Type B pancreatic cell (in vitro differentiated cells): ENCODE measurements at regions not wholly inside any gene's neighbourhood (a gene's known extent, or its start where the extent isn't known, plus 50 kb on each side); places are given as distances from the start of the nearest gene placed in this dataset.

Experiments used
- DNase-seq: peaks from one replicate; pipeline ENCODE4 v3.0.0; 2021; ENCODE audit warnings: mixed read lengths; ENCODE audit not compliant: unreplicated experiment; ENCODE audit errors: extremely low spot score
- H3K27ac Mint-ChIP-seq: 2 replicates; pipeline ENCODE4 v1.8.0; 2021; ENCODE audit warnings: mild to moderate bottlenecking, mixed read lengths
- H3K27me3 Mint-ChIP-seq: 2 replicates; pipeline ENCODE4 v1.8.0; 2021; ENCODE audit warnings: mixed read lengths
- H3K36me3 Mint-ChIP-seq: 2 replicates; pipeline ENCODE4 v1.8.0; 2021; ENCODE audit warnings: mixed read lengths
- H3K4me1 Mint-ChIP-seq: one replicate; pipeline ENCODE4 v1.8.0; 2021; ENCODE audit warnings: mixed read lengths; ENCODE audit not compliant: unreplicated experiment
- H3K4me3 Mint-ChIP-seq: 2 replicates; pipeline ENCODE4 v1.8.0; 2021; ENCODE audit warnings: mild to moderate bottlenecking, mixed read lengths
- H3K9me3 Mint-ChIP-seq: 2 replicates; pipeline ENCODE4 v1.8.0; 2021; ENCODE audit warnings: mixed read lengths
- TF ChIP-seq, protein P1 (sequence below): fragments of 200-600 bp; sonication (generic); conservative IDR thresholded peaks from 2 replicates; pipeline ENCODE4 v1.5.0; 2021; ENCODE audit warnings: antibody characterized with exemption, mild to moderate bottlenecking

DNA sequence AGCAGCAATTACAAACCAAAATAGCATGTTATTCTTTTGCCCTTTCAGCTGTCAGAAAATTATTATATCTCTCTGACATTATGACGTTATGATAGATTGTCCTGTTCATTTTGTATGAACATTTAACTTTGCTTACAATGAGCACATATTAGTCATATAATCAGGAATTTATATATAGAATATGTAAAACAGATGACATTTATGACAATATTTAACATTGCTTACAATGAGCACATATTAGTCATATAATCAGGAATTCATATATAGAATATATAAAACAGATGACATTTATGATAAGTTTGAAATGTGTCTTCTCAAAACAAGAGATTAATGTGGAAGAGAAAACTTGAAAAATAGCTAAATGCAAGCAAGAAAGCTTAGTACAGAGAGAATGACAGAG lies 1180.2 kb downstream of the CDH12 start:
- H3K27ac Mint-ChIP-seq = no peak overlapping the region
- H3K27me3 Mint-ChIP-seq = no peaks in the 10 kb centered on the region
- no peaks in the 10 kb centered on the region for H3K4me1 Mint-ChIP-seq

DNA sequence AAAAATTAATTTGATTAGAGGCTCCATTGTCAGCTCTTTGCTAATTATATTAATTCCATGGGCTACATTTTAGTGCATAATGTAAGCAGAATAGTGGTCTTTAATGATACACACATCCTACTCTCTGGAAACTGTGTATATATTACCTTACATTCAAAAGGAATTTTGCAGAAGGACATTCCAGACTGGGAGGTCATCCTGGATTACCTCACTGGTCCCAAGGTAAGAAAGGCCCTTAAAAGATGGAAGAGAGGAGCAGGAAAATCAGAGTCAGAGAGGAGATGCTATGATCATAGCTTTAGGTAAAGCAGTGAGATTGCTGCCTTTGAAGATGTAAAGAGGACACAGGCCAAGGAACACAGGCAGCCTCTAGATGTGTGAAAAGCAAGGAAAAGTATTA lies 1180.8 kb downstream of the CDH12 start:
- no peaks in the 10 kb centered on the region for H3K36me3 Mint-ChIP-seq
- TF ChIP-seq, protein P1, sequence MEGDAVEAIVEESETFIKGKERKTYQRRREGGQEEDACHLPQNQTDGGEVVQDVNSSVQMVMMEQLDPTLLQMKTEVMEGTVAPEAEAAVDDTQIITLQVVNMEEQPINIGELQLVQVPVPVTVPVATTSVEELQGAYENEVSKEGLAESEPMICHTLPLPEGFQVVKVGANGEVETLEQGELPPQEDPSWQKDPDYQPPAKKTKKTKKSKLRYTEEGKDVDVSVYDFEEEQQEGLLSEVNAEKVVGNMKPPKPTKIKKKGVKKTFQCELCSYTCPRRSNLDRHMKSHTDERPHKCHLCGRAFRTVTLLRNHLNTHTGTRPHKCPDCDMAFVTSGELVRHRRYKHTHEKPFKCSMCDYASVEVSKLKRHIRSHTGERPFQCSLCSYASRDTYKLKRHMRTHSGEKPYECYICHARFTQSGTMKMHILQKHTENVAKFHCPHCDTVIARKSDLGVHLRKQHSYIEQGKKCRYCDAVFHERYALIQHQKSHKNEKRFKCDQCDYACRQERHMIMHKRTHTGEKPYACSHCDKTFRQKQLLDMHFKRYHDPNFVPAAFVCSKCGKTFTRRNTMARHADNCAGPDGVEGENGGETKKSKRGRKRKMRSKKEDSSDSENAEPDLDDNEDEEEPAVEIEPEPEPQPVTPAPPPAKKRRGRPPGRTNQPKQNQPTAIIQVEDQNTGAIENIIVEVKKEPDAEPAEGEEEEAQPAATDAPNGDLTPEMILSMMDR = no peak
- no peak for DNase-seq
- no peaks in the 10 kb centered on the region for H3K27me3 Mint-ChIP-seq
- H3K27ac Mint-ChIP-seq = no peak overlapping the region
- H3K4me1 Mint-ChIP-seq = no peaks in the 10 kb centered on the region
- no peak overlapping the region for H3K4me3 Mint-ChIP-seq
- H3K9me3 Mint-ChIP-seq = no peaks in the 10 kb centered on the region

More for the DNA sequence above, 1180.2 kb downstream of the CDH12 start:
- TF ChIP-seq, protein P1 = no peak
- no peaks in the 10 kb centered on the region for H3K36me3 Mint-ChIP-seq
- H3K9me3 Mint-ChIP-seq = no peaks in the 10 kb centered on the region
- no peak overlapping the region for H3K4me3 Mint-ChIP-seq
- no peak for DNase-seq

DNA sequence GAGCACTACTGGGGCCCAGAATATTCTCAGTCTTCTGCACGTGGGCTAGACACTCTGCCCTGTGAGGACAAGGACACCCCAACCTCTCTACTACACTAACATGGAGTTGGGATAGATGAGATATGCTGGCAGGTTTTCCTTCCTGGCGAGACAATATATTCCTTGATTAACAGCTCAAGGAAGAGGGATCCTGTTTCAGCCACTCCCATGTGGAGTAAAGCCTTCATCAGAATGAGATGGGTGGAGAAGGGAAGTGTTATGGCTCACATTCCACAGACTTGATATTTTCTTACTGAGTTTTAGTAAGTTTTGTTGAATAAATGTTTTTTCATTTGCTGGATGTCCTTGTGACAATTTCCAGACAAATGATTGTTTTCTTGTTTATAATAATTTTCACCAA lies 1187.6 kb downstream of the CDH12 start:
- Mint-ChIP-seq H3K4me3 (no peak overlapping the region), H3K9me3 (peaks cover 13% of the 10 kb centered on the region), H3K4me1 (no peaks in the 10 kb centered on the region), H3K27ac (no peak overlapping the region), H3K36me3 (no peaks in the 10 kb centered on the region), H3K27me3 (no peaks in the 10 kb centered on the region)
- no peak for DNase-seq
- TF ChIP-seq, protein P1 = no peak

DNA sequence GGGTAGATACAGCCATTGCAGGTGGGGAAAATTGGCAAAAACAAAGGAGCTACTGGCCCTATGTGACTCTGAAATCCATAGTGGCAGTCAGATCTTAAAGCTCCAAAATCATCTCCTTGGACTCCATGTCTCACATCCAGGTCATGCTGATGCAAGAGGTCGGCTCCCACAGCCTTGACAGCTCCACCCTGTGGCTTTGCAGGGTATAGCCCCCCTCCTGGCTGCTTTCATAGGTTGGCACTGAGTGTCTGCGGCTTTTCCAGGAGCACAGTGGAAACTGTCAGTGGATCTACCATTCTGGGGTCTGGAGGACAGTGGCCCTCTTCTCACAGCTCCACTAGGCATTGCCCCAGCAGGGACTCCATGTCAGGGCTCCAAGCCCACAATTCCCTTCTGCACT lies 1190.1 kb downstream of the CDH12 start:
- no peaks in the 10 kb centered on the region for H3K27me3 Mint-ChIP-seq
- H3K9me3 Mint-ChIP-seq = peaks cover 13% of the 10 kb centered on the region
- H3K36me3 Mint-ChIP-seq = no peaks in the 10 kb centered on the region
- no peak overlapping the region for H3K4me3 Mint-ChIP-seq
- H3K27ac Mint-ChIP-seq = no peak overlapping the region
- DNase-seq = no peak
- H3K4me1 Mint-ChIP-seq = no peaks in the 10 kb centered on the region
- TF ChIP-seq, protein P1 = no peak

DNA sequence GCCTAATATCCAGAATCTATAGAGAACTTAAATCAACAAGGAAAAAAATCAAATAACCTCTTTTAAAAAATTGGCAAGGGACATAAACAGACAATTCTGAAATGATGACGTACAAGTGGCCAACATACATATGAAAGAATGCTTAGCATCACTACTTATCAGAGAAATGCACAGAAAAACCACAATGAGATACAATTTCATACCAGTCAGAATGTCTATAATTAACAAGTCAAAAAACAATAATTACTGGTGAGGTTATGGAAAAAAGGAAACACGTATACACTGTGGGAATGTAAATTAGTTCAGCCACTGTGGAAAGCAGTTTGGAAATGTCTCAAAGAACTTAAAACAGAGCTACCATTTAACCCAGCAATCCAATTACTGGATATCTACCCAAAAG lies 1192.0 kb downstream of the CDH12 start:
- DNase-seq = no peak
- TF ChIP-seq, protein P1 = no peak
- no peak overlapping the region for H3K27ac Mint-ChIP-seq
- H3K4me1 Mint-ChIP-seq = no peaks in the 10 kb centered on the region
- H3K4me3 Mint-ChIP-seq = no peak overlapping the region
- no peaks in the 10 kb centered on the region for H3K27me3 Mint-ChIP-seq
- no peaks in the 10 kb centered on the region for H3K36me3 Mint-ChIP-seq
- peaks cover 13% of the 10 kb centered on the region for H3K9me3 Mint-ChIP-seq

DNA sequence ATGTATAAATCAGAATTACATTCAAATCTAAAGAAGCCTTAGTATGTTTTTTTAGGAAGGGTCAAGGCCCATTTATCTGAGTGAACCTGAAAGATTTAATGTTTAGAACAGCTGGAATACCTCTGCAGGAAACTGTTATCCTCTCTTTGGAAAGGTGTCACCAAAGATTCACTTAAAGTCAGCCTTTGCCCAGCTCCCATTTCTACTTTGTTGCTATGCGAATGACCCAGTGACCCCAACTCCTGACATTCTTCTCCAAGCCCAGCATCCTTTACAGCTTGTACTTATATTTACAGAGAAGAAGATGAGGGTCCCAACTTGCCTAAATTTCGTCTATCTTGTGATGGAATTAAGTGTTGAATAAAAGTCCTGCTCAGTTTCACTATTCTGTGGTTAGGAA lies 1198.6 kb downstream of the CDH12 start:
- Mint-ChIP-seq H3K4me1 (no peaks in the 10 kb centered on the region), H3K27me3 (no peaks in the 10 kb centered on the region), H3K9me3 (no peaks in the 10 kb centered on the region), H3K36me3 (no peaks in the 10 kb centered on the region), H3K27ac (no peak overlapping the region), H3K4me3 (no peak overlapping the region)
- TF ChIP-seq, protein P1 = no peak
- no peak for DNase-seq
